ENCODE measurements at regions not wholly inside any gene's neighbourhood (a gene's known extent, or its start where the extent isn't known, plus 50 kb on each side); places are given as distances from the start of the nearest gene placed in this dataset.

DNA sequence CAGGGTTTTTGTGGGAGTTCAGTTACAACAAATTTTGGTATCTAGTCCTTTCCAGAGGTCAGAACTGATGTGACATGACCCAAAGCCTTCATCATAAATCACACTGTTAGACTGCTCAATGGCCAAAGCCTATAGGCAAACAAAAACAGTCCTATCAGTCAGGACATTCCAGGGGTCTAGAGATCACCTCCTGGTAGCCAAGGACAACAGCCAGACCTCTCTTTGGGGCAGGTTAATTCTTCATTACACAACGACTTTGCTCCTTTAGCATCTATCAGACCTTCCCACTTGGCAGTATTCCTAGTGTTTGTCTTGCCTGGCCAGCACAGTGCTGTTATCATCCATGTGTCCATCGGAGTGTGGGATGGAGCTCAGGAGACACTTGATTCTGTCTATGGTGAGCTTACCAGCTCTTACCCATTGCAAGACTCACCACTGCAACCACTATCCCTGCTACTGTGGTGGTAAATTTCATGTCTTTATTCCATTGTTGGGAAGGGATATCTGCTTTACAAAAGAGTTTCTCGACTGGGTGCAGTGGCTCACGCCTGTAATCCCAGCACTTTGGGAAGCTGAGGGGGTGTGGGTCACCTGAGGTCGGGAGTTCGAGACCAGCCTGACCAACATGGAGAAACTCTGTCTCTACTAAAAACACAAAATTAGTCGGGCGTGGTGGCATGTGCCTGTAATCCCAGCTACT lies 95.5 kb upstream of the DHX40 start:
- ChIA-PET CTCF (no interaction called here), POLR2A (no interaction called here)
- Mint-ChIP-seq H3K27me3 (no peaks in the 10 kb centered on the region), H3K4me1 (peaks cover 11 to 19% (median 12%) of the 10 kb centered on the region in 3 donors), H3K4me3 (no peak overlapping the region), H3K9me3 (no peaks in the 10 kb centered on the region), H3K36me3 (no peaks in the 10 kb centered on the region), H3K27ac (peak overlapping the region in 2 of 8 donors; percentile 54 to 86)
- DNase-seq = no peak
- Histone ChIP-seq H3K4me3 (ENCODE audit: low read length) (no peak overlapping the region), H3K9me3 (ENCODE audit: low read length) (no peaks in the 10 kb centered on the region), H3K36me3 (ENCODE audit: insufficient read depth, low read length) (no peaks in the 10 kb centered on the region), H3K27me3 (ENCODE audit: insufficient read depth, low read length, poor library complexity, severe bottlenecking) (no peaks in the 10 kb centered on the region), H3K27ac (ENCODE audit: low read depth, low read length) (no peak overlapping the region), H3K4me1 (ENCODE audit: insufficient read depth, low read length) (no peaks in the 10 kb centered on the region)

DNA sequence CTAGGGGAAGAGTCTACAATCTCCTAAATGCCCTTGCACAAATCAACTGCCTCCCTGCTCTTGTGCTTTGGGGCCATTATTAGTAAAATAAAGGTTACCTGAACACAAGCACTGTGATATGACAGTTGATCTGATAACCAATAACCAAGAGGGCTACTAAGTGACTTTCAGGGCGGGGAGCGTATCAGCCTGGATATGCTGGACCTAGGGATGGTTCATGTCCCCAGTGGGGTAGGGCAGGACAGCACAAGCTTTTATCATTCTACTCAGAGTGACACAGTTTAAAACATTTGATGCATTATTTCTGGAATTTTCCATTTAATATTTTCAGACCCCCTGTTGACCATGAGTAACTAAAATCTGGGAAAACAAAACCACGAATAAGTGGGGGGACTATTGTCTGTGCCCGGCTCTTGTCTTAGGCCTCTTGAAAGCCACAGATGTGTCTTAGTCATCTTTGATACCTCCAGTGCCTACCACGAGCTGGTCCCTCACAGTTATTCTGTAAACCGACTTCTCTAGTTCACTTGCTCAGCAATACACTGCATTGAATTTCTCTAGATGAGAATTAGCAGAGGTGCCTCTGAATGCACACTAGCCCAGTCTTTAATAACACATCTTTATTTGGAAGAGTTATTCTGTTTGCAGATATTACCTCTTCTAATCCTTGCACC lies 94.6 kb upstream of the DHX40 start:
- Histone ChIP-seq H3K27me3 (ENCODE audit: insufficient read depth, low read length, poor library complexity, severe bottlenecking) (no peaks in the 10 kb centered on the region), H3K4me3 (ENCODE audit: low read length) (no peak overlapping the region), H3K36me3 (ENCODE audit: insufficient read depth, low read length) (no peaks in the 10 kb centered on the region), H3K9me3 (ENCODE audit: low read length) (no peaks in the 10 kb centered on the region), H3K4me1 (ENCODE audit: insufficient read depth, low read length) (no peaks in the 10 kb centered on the region), H3K27ac (ENCODE audit: low read depth, low read length) (no peak overlapping the region)
- CTCF ChIA-PET = interaction anchor here (1.5 kb wide), 1 partner anchor 25 kb away, joined by 3 read pairs; no protein-coding TSS in a partner anchor
- no peaks in the 10 kb centered on the region for H3K9me3 Mint-ChIP-seq
- DNase-seq = no peak
- no peaks in the 10 kb centered on the region for H3K36me3 Mint-ChIP-seq
- H3K27ac Mint-ChIP-seq = no peak overlapping the region
- peaks cover 11 to 19% (median 12%) of the 10 kb centered on the region in 3 donors for H3K4me1 Mint-ChIP-seq
- POLR2A ChIA-PET = no interaction called here
- no peak overlapping the region for H3K4me3 Mint-ChIP-seq
- H3K27me3 Mint-ChIP-seq = no peaks in the 10 kb centered on the region

DNA sequence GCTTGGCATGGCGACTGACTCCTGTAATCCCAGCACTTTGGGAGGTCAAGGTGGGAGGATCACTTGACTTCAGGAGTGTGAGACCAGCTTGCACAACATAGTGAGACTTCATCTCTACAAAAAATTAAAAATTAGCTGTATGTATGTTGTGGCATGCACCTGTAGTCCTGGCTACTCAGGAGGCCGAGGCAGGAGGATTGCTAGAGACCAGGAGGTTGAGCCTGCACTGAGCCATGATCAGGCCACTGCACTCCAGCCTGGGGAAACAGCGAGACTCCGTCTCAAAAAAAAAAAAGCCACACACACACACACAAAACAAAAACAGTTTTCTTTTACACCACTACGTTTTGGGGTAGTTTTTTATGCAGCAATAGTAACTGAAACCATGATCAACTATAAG lies 89.0 kb upstream of the DHX40 start:
- Mint-ChIP-seq H3K9me3 (no peaks in the 10 kb centered on the region), H3K4me1 (no peaks in the 10 kb centered on the region), H3K27me3 (peaks cover 4 to 5% of the 10 kb centered on the region in 2 donors), H3K27ac (no peak overlapping the region), H3K4me3 (no peak overlapping the region), H3K36me3 (no peaks in the 10 kb centered on the region)
- no peak for DNase-seq
- no peak overlapping the region for H3K27ac ChIP-seq (ENCODE audit: low read depth, low read length)
- no peaks in the 10 kb centered on the region for H3K4me1 ChIP-seq (ENCODE audit: insufficient read depth, low read length)
- CTCF ChIA-PET = no interaction called here
- POLR2A ChIA-PET = no interaction called here
- H3K36me3 ChIP-seq (ENCODE audit: insufficient read depth, low read length) = no peaks in the 10 kb centered on the region
- no peak overlapping the region for H3K4me3 ChIP-seq (ENCODE audit: low read length)
- H3K27me3 ChIP-seq (ENCODE audit: insufficient read depth, low read length, poor library complexity, severe bottlenecking) = no peaks in the 10 kb centered on the region
- H3K9me3 ChIP-seq (ENCODE audit: low read length) = no peaks in the 10 kb centered on the region

DNA sequence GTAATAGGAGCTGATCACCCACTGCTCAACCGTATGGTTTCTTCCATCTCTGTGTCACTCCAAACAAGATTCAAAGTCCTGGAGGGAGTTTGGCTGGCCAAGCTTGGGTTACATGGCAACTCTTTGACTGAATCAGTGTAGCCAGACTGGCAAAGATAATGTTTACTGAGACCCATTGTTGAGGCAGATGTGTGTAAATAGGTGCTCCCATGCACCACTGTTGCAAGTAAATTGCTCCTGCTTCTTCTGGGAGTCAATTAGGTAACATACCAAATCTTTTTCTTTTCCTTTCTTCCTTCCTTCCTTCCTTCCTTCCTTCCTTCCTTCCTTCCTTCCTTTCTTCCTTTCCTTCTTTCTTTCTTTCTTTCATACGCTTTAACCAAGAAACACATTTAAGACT lies 86.3 kb upstream of the DHX40 start:
- Histone ChIP-seq H3K4me1 (ENCODE audit: insufficient read depth, low read length) (no peaks in the 10 kb centered on the region), H3K27me3 (ENCODE audit: insufficient read depth, low read length, poor library complexity, severe bottlenecking) (no peaks in the 10 kb centered on the region), H3K27ac (ENCODE audit: low read depth, low read length) (no peak overlapping the region), H3K4me3 (ENCODE audit: low read length) (no peak overlapping the region), H3K36me3 (ENCODE audit: insufficient read depth, low read length) (no peaks in the 10 kb centered on the region), H3K9me3 (ENCODE audit: low read length) (no peaks in the 10 kb centered on the region)
- Mint-ChIP-seq H3K36me3 (peaks cover 0 to 4% (median 0%) of the 10 kb centered on the region in 3 donors), H3K9me3 (no peaks in the 10 kb centered on the region), H3K27ac (no peak overlapping the region), H3K4me3 (no peak overlapping the region), H3K27me3 (peaks cover 5 to 16% of the 10 kb centered on the region in 2 donors), H3K4me1 (peaks cover 5 to 6% (median 5%) of the 10 kb centered on the region in 3 donors)
- ChIA-PET CTCF (no interaction called here), POLR2A (no interaction called here)
- DNase-seq = no peak

DNA sequence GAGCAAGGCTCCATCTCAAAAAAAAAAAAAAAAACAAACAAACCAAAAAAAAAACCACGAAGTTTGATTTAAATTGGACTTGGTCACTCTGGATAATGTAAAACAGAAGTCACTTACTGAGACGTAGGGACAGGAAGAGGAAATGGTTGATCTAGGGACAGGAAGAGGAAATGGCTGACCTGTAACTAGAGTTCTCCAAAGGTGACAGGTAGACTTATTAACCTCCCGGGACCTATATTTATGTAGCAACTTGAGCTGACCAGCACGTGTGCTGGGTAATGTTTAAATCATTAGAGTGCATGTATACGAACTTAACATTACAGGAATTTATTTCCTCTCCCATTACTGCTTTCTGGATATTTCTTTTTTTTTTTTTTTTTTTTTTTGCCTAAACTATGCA lies 81.5 kb upstream of the DHX40 start:
- Histone ChIP-seq H3K4me1 (ENCODE audit: insufficient read depth, low read length) (no peaks in the 10 kb centered on the region), H3K9me3 (ENCODE audit: low read length) (no peaks in the 10 kb centered on the region), H3K27me3 (ENCODE audit: insufficient read depth, low read length, poor library complexity, severe bottlenecking) (no peaks in the 10 kb centered on the region), H3K4me3 (ENCODE audit: low read length) (no peak overlapping the region), H3K27ac (ENCODE audit: low read depth, low read length) (no peak overlapping the region), H3K36me3 (ENCODE audit: insufficient read depth, low read length) (no peaks in the 10 kb centered on the region)
- POLR2A ChIA-PET = no interaction called here
- no peak for DNase-seq
- H3K27me3 Mint-ChIP-seq = peaks cover 10 to 21% of the 10 kb centered on the region in 2 donors
- no peaks in the 10 kb centered on the region for H3K9me3 Mint-ChIP-seq
- peak overlapping the region in 2 of 7 donors; percentile 44 to 46 for H3K4me3 Mint-ChIP-seq
- peaks cover 0 to 4% (median 0%) of the 10 kb centered on the region in 3 donors for H3K36me3 Mint-ChIP-seq
- H3K4me1 Mint-ChIP-seq = peaks cover 5 to 8% (median 7%) of the 10 kb centered on the region in 3 donors
- CTCF ChIA-PET = no interaction called here
- H3K27ac Mint-ChIP-seq = no peak overlapping the region

DNA sequence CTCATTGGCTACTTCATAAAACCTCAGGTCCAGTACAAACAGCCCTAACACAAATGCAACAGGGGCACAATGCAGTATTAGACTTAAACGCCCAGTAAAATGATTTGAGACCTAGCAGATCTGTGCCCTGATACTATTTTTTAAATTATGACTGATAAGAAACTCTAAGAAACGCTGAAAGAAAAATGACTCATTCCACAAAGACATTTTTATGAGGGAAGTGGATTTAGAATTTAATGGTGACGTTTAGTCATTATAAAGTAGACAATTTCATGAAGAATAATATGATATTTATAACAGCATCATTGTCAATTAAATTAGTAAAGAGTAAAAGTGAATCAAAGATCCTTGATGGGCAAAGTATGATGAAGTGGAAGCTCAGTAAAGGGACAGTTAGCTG lies 80.4 kb upstream of the DHX40 start:
- DNase-seq = no peak
- peaks cover 9 to 22% of the 10 kb centered on the region in 2 donors for H3K27me3 Mint-ChIP-seq
- H3K4me1 Mint-ChIP-seq = peaks cover 5 to 8% (median 7%) of the 10 kb centered on the region in 3 donors
- no peak overlapping the region for H3K27ac Mint-ChIP-seq
- H3K36me3 Mint-ChIP-seq = peaks cover 0 to 4% (median 0%) of the 10 kb centered on the region in 3 donors
- CTCF ChIA-PET = no interaction called here
- H3K4me3 Mint-ChIP-seq = no peak overlapping the region
- Histone ChIP-seq H3K4me3 (ENCODE audit: low read length) (no peak overlapping the region), H3K4me1 (ENCODE audit: insufficient read depth, low read length) (no peaks in the 10 kb centered on the region), H3K27ac (ENCODE audit: low read depth, low read length) (no peak overlapping the region), H3K36me3 (ENCODE audit: insufficient read depth, low read length) (no peaks in the 10 kb centered on the region), H3K9me3 (ENCODE audit: low read length) (no peaks in the 10 kb centered on the region), H3K27me3 (ENCODE audit: insufficient read depth, low read length, poor library complexity, severe bottlenecking) (no peaks in the 10 kb centered on the region)
- no peaks in the 10 kb centered on the region for H3K9me3 Mint-ChIP-seq
- POLR2A ChIA-PET = no interaction called here

DNA sequence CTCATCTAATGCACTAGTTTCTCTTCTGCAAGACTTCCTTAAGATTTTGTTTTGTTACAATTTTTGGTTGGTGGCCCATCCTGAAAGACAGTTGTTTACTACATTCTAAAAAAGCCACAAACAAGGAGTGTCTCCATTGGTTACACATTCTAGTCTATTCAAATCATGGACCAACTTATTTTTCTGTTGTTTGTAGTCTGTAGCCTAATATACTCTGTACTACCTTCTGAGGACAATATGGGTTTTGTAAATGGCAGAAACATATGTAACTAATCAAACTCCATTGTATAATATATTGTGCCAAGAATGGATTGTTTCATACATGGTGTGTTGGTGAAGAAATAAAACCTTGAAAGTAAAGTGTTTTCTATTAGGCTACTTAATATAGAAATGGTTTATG lies 79.5 kb upstream of the DHX40 start:
- no peak overlapping the region for H3K4me3 Mint-ChIP-seq
- Histone ChIP-seq H3K36me3 (ENCODE audit: insufficient read depth, low read length) (no peaks in the 10 kb centered on the region), H3K4me3 (ENCODE audit: low read length) (no peak overlapping the region), H3K4me1 (ENCODE audit: insufficient read depth, low read length) (no peaks in the 10 kb centered on the region), H3K27ac (ENCODE audit: low read depth, low read length) (no peak overlapping the region), H3K9me3 (ENCODE audit: low read length) (no peaks in the 10 kb centered on the region), H3K27me3 (ENCODE audit: insufficient read depth, low read length, poor library complexity, severe bottlenecking) (no peaks in the 10 kb centered on the region)
- peaks cover 6 to 19% of the 10 kb centered on the region in 2 donors for H3K27me3 Mint-ChIP-seq
- H3K4me1 Mint-ChIP-seq = peaks cover 5 to 8% (median 7%) of the 10 kb centered on the region in 3 donors
- DNase-seq = no peak
- H3K9me3 Mint-ChIP-seq = no peaks in the 10 kb centered on the region
- peaks cover 0 to 4% (median 0%) of the 10 kb centered on the region in 3 donors for H3K36me3 Mint-ChIP-seq
- ChIA-PET CTCF (no interaction called here), POLR2A (no interaction called here)
- H3K27ac Mint-ChIP-seq = no peak overlapping the region

DNA sequence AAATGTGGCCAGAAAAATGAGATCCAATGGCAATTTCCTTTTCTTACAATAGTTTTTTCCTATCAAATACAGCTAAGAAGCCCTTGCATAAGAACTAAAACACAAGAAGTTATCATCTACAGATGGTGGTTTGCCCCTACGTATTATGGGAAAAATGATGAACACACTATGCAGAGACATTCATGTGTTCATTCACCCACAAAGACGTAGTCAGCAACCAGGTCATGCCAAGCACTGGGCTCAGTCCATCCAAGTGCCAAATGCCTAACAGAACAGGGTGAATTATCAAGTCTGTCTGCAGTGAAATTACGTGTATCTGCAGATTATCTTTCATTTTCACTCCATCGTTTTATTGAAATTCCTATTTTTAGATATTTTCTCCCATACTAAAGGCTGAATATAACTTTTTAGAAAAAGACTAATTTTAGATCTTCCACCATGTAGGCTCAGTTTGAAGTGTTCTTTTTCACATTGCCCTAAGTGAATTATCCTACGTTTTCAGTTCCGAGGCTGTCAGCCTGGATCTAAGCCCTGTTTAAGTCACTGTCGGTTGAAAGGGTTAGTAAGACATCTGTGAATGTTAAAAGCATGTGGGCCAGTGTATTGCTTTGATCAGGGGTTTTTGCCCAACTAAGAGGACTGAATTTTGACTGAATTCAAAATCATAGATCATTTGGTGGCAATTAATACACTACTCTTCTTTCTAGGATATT lies 78.1 kb upstream of the DHX40 start:
- H3K4me1 ChIP-seq (ENCODE audit: insufficient read depth, low read length) = no peaks in the 10 kb centered on the region
- peaks cover 9 to 17% of the 10 kb centered on the region in 2 donors for H3K27me3 Mint-ChIP-seq
- H3K4me1 Mint-ChIP-seq = peaks cover 5 to 8% (median 7%) of the 10 kb centered on the region in 3 donors
- no peak overlapping the region for H3K4me3 Mint-ChIP-seq
- no peaks in the 10 kb centered on the region for H3K36me3 ChIP-seq (ENCODE audit: insufficient read depth, low read length)
- H3K36me3 Mint-ChIP-seq = peaks cover 0 to under 1% (median 0%) of the 10 kb centered on the region in 3 donors
- H3K9me3 Mint-ChIP-seq = no peaks in the 10 kb centered on the region
- H3K27me3 ChIP-seq (ENCODE audit: insufficient read depth, low read length, poor library complexity, severe bottlenecking) = no peaks in the 10 kb centered on the region
- no peak overlapping the region for H3K4me3 ChIP-seq (ENCODE audit: low read length)
- CTCF ChIA-PET = no interaction called here
- H3K27ac ChIP-seq (ENCODE audit: low read depth, low read length) = no peak overlapping the region
- POLR2A ChIA-PET = no interaction called here
- H3K27ac Mint-ChIP-seq = no peak overlapping the region
- no peaks in the 10 kb centered on the region for H3K9me3 ChIP-seq (ENCODE audit: low read length)
- no peak for DNase-seq

Data from CD8-positive, alpha-beta memory T cell (primary cell).